Peyer's patch (tissue), 4 donors: ENCODE measurements at regions not wholly inside any gene's neighbourhood (a gene's known extent, or its start where the extent isn't known, plus 50 kb on each side); places are given as distances from the start of the nearest gene placed in this dataset.

Experiments
- POLR2A ChIP-seq, 2 donors: fragments of 450-650 bp; IDR thresholded peaks; one replicate each; pipeline ENCODE4 v1.5.1; 2017; ENCODE audit warnings: antibody characterized with exemption in 2 of 2, mild to moderate bottlenecking in 2 of 2, moderate library complexity in 2 of 2
- TF ChIP-seq, protein P1 (sequence below), 6 experiments: fragments of 450-650 bp in 4 of 6; fragments of 200-600 bp in 2 of 6; sonication (generic) in 1 of 6; IDR thresholded peaks; one replicate each; pipeline ENCODE4 v1.5.1; 2017 to 2019; ENCODE audit warnings: antibody characterized with exemption in 6 of 6, mild to moderate bottlenecking in 3 of 6, moderate library complexity in 1 of 6

DNA sequence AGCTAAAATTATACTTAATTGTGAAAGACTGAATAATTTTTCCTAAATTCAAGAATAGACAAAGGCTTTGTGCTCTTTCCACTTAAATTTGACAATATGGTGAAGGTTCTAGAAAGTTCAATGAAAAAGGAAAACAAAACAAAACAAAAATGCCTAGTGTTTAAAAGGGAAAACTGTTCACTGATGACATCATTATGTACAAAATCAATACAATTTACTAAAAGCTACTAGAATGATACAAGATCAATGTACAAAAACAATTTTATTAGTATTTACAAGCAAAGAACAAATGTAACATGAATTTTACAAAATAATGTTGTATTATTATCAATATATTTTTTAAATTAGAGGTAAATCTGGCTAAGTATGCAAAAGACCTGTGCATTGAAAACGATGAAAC is 499.1 kb upstream of the FSIP2 start:
- TF ChIP-seq, protein P1, sequence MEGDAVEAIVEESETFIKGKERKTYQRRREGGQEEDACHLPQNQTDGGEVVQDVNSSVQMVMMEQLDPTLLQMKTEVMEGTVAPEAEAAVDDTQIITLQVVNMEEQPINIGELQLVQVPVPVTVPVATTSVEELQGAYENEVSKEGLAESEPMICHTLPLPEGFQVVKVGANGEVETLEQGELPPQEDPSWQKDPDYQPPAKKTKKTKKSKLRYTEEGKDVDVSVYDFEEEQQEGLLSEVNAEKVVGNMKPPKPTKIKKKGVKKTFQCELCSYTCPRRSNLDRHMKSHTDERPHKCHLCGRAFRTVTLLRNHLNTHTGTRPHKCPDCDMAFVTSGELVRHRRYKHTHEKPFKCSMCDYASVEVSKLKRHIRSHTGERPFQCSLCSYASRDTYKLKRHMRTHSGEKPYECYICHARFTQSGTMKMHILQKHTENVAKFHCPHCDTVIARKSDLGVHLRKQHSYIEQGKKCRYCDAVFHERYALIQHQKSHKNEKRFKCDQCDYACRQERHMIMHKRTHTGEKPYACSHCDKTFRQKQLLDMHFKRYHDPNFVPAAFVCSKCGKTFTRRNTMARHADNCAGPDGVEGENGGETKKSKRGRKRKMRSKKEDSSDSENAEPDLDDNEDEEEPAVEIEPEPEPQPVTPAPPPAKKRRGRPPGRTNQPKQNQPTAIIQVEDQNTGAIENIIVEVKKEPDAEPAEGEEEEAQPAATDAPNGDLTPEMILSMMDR (IDR thresholded peaks at IDR 0.05): no peak
- TF ChIP-seq POLR2A (IDR thresholded peaks at IDR 0.05): no peak
